ENCODE measurements at regions not wholly inside any gene's neighbourhood (a gene's known extent, or its start where the extent isn't known, plus 50 kb on each side); places are given as distances from the start of the nearest gene placed in this dataset.

GRCh38 chr5:90037646-90038045 lies 371.9 kb downstream of the CETN3 start:
- BruUV-seq (replicated peaks), result no TSS peak

GRCh38 chr5:90022711-90023053 lies 386.9 kb downstream of the CETN3 start:
- CTCF ChIA-PET, result no interaction called here
- H3K9me3 ChIP-seq (ENCODE audit: control insufficient read depth, insufficient read depth, low read depth, low read length), result peaks cover 3% of the 10 kb centered on the region; the same call in 1 of the 2 replicates
- DNase-seq (ENCODE audit: low read depth, low spot score), result no peak
- H3K4me3 ChIP-seq (ENCODE audit: low read depth in 2 of 2, low read length in 2 of 2), result no peak overlapping the region
- H3K27me3 ChIP-seq (ENCODE audit: control insufficient read depth, insufficient read depth, low read length), result no peaks in the 10 kb centered on the region
- intact Hi-C loops (cut with micrococcal nuclease; ENCODE audit: unreplicated experiment) (no loop called here), in situ Hi-C loops (cut with HindIII; ENCODE audit: low pct_unique_long_range_greater_than_20kb, low sequenced_read_pairs) (no loop called here)
- no peak for TF ChIP-seq POLR2AphosphoS5 (IDR thresholded peaks at IDR 0.05; ENCODE audit: low read depth, low read length)
- TF ChIP-seq TCF7L2 (IDR thresholded peaks at IDR 0.05; ENCODE audit: low read depth, low read length), result no peak
- BruUV-seq (replicated peaks), result no TSS peak
- H3K27ac ChIP-seq (ENCODE audit: low read length), result peak overlapping the region; percentile 63; the same call in 1 of the 2 replicates
- ATAC-seq, result no peak
- H3K4me1 ChIP-seq (ENCODE audit: control insufficient read depth, insufficient read depth, low read length), result peaks cover 12% of the 10 kb centered on the region
- POLR2A ChIA-PET, result interaction anchor here (0.5 kb wide), 1 partner anchor 160 kb away, joined by 7 read pairs; no protein-coding TSS in a partner anchor
- no peaks in the 10 kb centered on the region for H3K36me3 ChIP-seq (ENCODE audit: control insufficient read depth, insufficient read depth, low read length)

More at GRCh38 chr5:90037646-90038045, 371.9 kb downstream of the CETN3 start:
- TF ChIP-seq CTCF (IDR thresholded peaks at IDR 0.05) (no peak), REST (IDR thresholded peaks at IDR 0.05; ENCODE audit: insufficient read depth in 1 of 2, low read depth in 2 of 2, low read length in 1 of 2) (no peak), TCF7L2 (IDR thresholded peaks at IDR 0.05; ENCODE audit: low read depth, low read length) (no peak)
- Histone ChIP-seq H3K4me1 (ENCODE audit: control insufficient read depth, insufficient read depth, low read length) (no peaks in the 10 kb centered on the region), H3K4me3 (ENCODE audit: low read depth in 2 of 2, low read length in 2 of 2) (no peak overlapping the region), H3K9me3 (ENCODE audit: control insufficient read depth, insufficient read depth, low read depth, low read length) (no peaks in the 10 kb centered on the region), H3K27me3 (ENCODE audit: control insufficient read depth, insufficient read depth, low read length) (no peaks in the 10 kb centered on the region), H3K36me3 (ENCODE audit: control insufficient read depth, insufficient read depth, low read length) (no peaks in the 10 kb centered on the region), H3K27ac (ENCODE audit: low read length) (no peak overlapping the region)
- intact Hi-C loops (cut with micrococcal nuclease; ENCODE audit: unreplicated experiment) (no loop called here), in situ Hi-C loops (cut with HindIII; ENCODE audit: low pct_unique_long_range_greater_than_20kb, low sequenced_read_pairs) (no loop called here)
- CTCF ChIA-PET, result no interaction called here
- DNase-seq (ENCODE audit: low read depth, low spot score), result no peak
- ATAC-seq, result no peak
- POLR2A ChIA-PET, result no interaction called here

- Histone ChIP-seq H3K27ac (ENCODE audit: low read length) (peak overlapping the region; percentile 77; the same call in 1 of the 2 replicates), H3K27me3 (ENCODE audit: control insufficient read depth, insufficient read depth, low read length) (no peaks in the 10 kb centered on the region), H3K4me1 (ENCODE audit: control insufficient read depth, insufficient read depth, low read length) (peaks cover 12% of the 10 kb centered on the region), H3K4me3 (ENCODE audit: low read depth in 2 of 2, low read length in 2 of 2) (no peak overlapping the region), H3K36me3 (ENCODE audit: control insufficient read depth, insufficient read depth, low read length) (no peaks in the 10 kb centered on the region), H3K9me3 (ENCODE audit: control insufficient read depth, insufficient read depth, low read depth, low read length) (peaks cover 3% of the 10 kb centered on the region; the same call in 1 of the 2 replicates)
- ChIA-PET CTCF (no interaction called here), POLR2A (interaction anchor here (0.5 kb wide), 1 partner anchor 160 kb away, joined by 7 read pairs; no protein-coding TSS in a partner anchor)
- intact Hi-C loops (cut with micrococcal nuclease; ENCODE audit: unreplicated experiment), result no loop called here
- no TSS peak for BruUV-seq (replicated peaks)
- in situ Hi-C loops (cut with HindIII; ENCODE audit: low pct_unique_long_range_greater_than_20kb, low sequenced_read_pairs), result no loop called here
- no peak for TF ChIP-seq TCF7L2 (IDR thresholded peaks at IDR 0.05; ENCODE audit: low read depth, low read length)
- no peak for TF ChIP-seq POLR2AphosphoS5 (IDR thresholded peaks at IDR 0.05; ENCODE audit: low read depth, low read length)
- no peak for TF ChIP-seq REST (IDR thresholded peaks at IDR 0.05; ENCODE audit: insufficient read depth in 1 of 2, low read depth in 2 of 2, low read length in 1 of 2)
- TF ChIP-seq SIN3A (IDR thresholded peaks at IDR 0.05; ENCODE audit: borderline replicate concordance, insufficient read depth, low read depth, low read length), result no peak
- TF ChIP-seq CTCF (IDR thresholded peaks at IDR 0.05), result no peak
- ATAC-seq (no peak), DNase-seq (ENCODE audit: low read depth, low spot score) (no peak)
These were observed 387.4 kb downstream of the CETN3 start for GRCh38 chr5:90022002-90022710.
